Activated naive CD8-positive, alpha-beta T cell (primary cell): ENCODE measurements at regions not wholly inside any gene's neighbourhood (a gene's known extent, or its start where the extent isn't known, plus 50 kb on each side); places are given as distances from the start of the nearest gene placed in this dataset.
"Not testable (repeated sequence)": the region's sequence is repeated elsewhere in the genome, so short reads cannot be mapped to it uniquely, and the experiment has no call there.

ENCODE experiments used
- H3K27ac Mint-ChIP-seq: one replicate; pipeline ENCODE4 v1.8.0; 2021; ENCODE audit warnings: mixed read lengths
- H3K27me3 Mint-ChIP-seq: one replicate; pipeline ENCODE4 v1.8.0; 2021; ENCODE audit warnings: mixed read lengths
- H3K36me3 Mint-ChIP-seq: one replicate; pipeline ENCODE4 v1.8.0; 2021; ENCODE audit warnings: mixed read lengths
- H3K4me1 Mint-ChIP-seq: one replicate; pipeline ENCODE4 v1.8.0; 2021; ENCODE audit warnings: low read depth, mixed read lengths
- H3K4me3 Mint-ChIP-seq: one replicate; pipeline ENCODE4 v1.8.0; 2021; ENCODE audit warnings: mild to moderate bottlenecking, mixed read lengths
- H3K9me3 Mint-ChIP-seq: one replicate; pipeline ENCODE4 v1.8.0; 2021; ENCODE audit warnings: low read depth, mixed read lengths

DNA sequence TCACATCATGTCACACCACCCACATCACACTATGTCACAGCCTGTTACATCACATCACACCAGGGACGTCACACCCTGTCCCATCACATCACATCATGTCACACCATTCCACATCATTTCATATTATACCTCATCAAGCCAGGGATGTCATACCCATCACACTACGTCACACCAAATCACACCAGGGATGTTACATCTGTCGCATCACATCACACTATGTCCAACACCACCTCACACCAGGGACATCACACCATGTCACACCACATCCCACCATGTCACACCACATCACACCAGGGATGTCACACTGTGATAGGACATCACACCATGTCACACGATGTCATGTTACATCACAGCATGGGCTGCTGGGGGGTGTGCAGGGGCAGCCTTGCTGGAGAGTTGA is 110.6 kb downstream of the TMEM121 start:
- peaks cover 13% of the 10 kb centered on the region for H3K9me3 Mint-ChIP-seq
- H3K4me1 Mint-ChIP-seq: no peaks in the 10 kb centered on the region
- H3K4me3 Mint-ChIP-seq: no peak overlapping the region
- peaks cover 3% of the 10 kb centered on the region for H3K36me3 Mint-ChIP-seq
- no peak overlapping the region for H3K27ac Mint-ChIP-seq
- H3K27me3 Mint-ChIP-seq: peaks cover 2% of the 10 kb centered on the region

DNA sequence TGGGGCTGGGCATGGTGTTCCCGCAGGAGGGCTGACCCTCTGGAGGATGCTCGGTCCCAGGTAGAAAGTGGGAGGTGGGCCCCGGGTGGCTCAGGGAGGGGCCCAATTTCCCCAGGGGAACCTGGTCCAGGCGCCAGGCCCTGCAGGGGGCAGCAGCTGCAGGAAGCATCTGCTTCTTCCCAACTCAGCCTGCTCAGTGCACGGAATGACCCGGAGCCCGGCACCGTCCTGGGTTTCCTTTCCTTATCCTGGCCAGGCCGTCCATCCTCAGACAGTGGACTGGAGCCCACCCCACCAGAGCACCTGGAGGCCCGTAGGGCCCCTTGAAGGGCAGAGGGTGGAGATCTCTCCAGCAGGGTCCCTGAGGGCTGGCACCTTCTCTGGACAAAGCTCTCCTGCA is 111.0 kb downstream of the TMEM121 start:
- H3K9me3 Mint-ChIP-seq: peaks cover 11% of the 10 kb centered on the region
- H3K27me3 Mint-ChIP-seq, H3K4me3 Mint-ChIP-seq, H3K27ac Mint-ChIP-seq, H3K36me3 Mint-ChIP-seq, H3K4me1 Mint-ChIP-seq: not testable (repeated sequence)

DNA sequence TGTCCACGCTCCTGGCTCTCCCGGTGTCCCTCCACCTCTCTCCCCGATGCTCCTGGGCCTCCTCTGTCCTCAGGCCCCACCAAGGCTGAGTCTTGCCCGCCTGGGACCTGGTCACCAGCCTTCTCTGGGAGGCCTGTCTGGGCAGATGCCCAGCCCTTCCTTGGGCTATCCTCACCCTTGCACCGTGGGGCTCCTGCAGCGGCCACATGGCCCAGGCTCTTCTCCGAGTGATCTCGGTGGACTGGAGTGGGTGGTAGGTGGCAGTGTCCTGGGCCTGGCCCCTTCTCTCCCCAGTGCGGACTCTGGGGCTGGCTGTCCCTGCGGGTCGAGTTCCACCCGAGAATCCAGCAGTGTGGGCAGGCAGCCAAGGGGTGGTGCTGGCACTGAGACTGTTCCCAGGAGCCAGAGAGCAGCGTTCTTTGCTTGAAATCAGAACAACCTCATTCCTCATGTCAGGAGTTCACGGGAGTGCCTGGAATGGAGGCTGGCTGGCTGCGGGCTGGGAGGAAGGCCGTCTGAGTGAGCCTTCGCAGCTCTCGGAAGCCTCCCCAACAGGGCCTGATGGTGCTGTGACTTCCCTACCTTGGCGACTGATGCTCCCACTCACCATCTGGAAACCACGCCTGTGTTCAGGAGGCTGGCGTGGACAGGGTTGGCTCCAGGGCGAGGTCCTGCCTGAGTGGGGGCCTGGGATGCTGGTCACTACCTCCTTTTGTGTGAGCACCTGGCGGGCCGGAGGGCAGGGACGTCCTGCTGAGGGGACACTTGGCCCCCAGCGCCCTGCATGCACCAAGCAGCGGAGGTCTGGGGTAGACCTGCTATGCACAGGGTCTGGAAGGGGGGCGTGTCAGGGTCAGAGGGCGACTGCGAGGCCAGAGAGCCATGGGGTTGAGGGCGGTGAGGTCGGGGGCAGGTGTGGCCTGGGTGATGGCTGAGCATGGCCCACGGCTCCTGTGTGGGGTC is 113.9 kb downstream of the TMEM121 start:
- H3K27ac Mint-ChIP-seq, H3K4me3 Mint-ChIP-seq, H3K9me3 Mint-ChIP-seq, H3K36me3 Mint-ChIP-seq, H3K4me1 Mint-ChIP-seq, H3K27me3 Mint-ChIP-seq: not testable (repeated sequence)

DNA sequence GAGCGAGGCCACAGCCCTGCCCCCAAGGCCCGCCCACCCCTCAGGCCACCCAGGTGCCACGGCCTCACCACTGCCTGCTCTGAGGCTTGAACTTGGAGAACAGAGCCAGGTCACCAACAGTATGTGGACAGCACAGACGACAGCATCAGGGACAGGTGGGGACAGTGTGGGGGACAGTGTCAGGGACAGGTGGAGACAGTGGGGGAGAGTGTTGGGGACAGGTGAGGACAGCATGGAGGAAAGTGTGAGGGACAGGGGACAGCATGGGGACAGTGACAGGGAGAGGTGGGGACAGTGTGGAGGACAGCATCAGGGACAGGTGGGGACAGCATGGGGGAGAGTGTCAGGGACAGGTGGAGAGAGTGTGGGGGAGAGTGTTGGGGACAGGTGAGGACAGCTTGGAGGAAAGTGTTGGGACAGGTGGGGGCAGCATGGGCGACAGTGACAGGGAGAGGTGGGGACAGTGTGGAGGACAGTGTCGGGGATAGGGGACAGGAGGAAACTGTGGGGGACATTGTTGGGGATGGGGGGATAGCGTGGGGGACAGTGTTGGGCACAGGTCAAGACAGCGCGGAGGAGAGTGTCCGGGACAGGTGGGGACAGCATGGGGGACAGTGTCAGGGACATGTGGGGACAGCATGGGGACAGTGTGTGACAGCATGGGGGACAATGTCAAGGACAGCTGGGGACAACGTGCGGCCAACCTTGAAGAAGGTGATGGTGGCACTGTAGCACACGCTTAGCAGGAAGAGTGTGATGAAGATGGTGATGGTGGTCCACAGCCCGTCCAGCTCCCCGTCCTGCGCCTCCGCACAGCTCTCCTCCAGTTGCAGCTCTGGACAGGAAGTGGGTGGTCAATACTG is 114.9 kb downstream of the TMEM121 start:
- H3K27ac Mint-ChIP-seq: no peak overlapping the region
- H3K9me3 Mint-ChIP-seq: no peaks in the 10 kb centered on the region
- no peaks in the 10 kb centered on the region for H3K27me3 Mint-ChIP-seq
- H3K4me3 Mint-ChIP-seq: no peak overlapping the region
- H3K4me1 Mint-ChIP-seq: no peaks in the 10 kb centered on the region
- H3K36me3 Mint-ChIP-seq: no peaks in the 10 kb centered on the region

DNA sequence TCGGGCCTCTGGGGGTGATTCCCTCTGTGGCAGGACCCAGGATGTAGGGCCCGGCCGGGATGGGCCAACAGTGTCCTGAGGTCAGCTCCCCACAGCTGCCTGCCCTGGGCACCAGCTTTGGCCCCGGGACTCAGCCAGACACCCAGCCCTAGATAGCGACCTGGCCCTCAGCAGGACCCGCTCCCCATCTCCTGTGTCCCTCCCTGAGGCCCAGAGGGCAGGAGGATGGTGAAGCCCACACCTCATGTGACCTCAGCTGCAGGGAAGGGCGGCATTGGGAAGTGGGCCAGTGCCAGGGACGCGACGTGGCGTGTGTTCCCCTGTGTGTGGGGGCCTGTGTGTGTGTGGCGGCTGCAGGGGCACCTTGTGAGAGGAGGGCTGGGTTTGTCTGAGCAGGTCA is 115.6 kb downstream of the TMEM121 start:
- H3K4me3 Mint-ChIP-seq, H3K9me3 Mint-ChIP-seq, H3K27ac Mint-ChIP-seq, H3K4me1 Mint-ChIP-seq, H3K27me3 Mint-ChIP-seq, H3K36me3 Mint-ChIP-seq: not testable (repeated sequence)

DNA sequence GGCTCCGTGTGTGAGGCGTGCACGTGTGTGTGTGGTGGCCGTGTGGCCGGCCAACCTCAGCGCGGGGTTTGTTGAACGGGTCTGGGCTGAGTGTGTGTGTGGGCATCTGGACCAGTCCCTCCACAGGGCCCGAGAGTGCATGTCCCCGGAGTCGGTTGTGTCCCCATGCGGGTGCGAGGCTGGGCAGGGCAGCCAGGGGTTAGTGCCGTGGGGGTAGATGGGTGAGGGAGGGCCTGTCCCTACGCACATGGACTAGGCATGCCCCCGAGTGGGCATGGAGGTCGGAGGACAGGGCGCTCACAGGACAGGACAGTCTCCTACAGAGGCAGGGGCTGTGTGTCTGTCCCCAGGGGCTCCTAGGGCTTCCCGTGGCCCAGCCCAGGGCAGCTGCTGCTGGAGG is 116.1 kb downstream of the TMEM121 start:
- not testable (repeated sequence) for H3K4me1 Mint-ChIP-seq, H3K36me3 Mint-ChIP-seq, H3K9me3 Mint-ChIP-seq, H3K27ac Mint-ChIP-seq, H3K4me3 Mint-ChIP-seq, H3K27me3 Mint-ChIP-seq

DNA sequence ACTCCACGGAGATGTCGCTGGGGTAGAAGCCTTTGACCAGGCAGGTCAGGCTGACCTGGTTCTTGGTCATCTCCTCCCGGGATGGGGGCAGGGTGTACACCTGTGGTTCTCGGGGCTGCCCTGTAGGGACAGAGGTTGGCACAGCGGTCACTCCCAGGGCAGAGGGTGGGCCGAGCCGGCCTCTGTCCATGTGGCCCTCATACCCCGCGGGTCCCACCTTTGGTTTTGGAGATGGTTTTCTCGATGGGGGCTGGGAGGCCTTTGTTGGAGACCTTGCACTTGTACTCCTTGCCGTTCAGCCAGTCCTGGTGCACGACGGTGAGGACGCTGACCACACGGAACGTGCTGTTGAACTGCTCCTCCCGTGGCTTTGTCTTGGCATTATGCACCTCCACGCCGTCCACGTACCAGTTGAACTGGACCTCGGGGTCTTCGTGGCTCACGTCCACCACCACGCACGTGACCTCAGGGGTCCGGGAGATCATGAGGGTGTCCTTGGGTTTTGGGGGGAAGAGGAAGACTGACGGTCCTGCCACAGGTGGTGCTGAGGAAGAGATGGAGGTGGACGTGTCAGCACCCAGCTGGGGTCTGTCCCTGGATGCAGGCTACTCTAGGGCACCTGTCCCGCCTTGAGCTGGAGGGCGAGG is 117.1 kb downstream of the TMEM121 start:
- H3K27me3 Mint-ChIP-seq, H3K9me3 Mint-ChIP-seq, H3K36me3 Mint-ChIP-seq, H3K4me1 Mint-ChIP-seq, H3K4me3 Mint-ChIP-seq, H3K27ac Mint-ChIP-seq: not testable (repeated sequence)

DNA sequence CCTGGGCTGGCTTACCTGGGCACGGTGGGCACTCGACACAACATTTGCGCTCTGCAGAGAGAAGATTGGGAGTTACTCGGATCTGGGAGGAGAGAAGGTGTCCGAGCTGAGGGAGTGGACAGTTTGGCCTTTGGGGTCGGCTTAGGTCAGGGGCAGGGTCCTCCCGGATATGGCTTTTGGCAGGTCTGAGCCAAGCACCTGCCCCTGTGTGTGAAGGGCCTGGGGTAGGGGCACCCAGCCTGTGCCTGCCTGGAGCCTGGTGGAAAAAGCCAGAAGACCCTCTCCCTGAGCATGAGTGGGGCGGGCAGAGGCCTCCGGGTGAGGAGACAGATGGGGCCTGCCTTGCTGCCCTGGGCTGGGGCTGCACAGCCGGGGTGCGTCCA is 117.7 kb downstream of the TMEM121 start:
- H3K9me3 Mint-ChIP-seq, H3K4me1 Mint-ChIP-seq, H3K27me3 Mint-ChIP-seq, H3K36me3 Mint-ChIP-seq, H3K27ac Mint-ChIP-seq, H3K4me3 Mint-ChIP-seq: not testable (repeated sequence)

DNA sequence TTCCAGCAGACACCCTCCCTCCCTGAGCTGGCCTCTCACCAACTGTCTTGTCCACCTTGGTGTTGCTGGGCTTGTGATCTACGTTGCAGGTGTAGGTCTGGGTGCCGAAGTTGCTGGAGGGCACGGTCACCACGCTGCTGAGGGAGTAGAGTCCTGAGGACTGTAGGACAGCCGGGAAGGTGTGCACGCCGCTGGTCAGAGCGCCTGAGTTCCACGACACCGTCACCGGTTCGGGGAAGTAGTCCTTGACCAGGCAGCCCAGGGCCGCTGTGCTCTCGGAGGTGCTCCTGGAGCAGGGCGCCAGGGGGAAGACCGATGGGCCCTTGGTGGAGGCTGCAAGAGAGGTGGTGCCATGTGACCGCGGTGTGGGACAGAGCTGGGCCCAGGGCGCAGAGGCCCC is 118.1 kb downstream of the TMEM121 start:
- not testable (repeated sequence) for H3K9me3 Mint-ChIP-seq, H3K36me3 Mint-ChIP-seq, H3K4me3 Mint-ChIP-seq, H3K27ac Mint-ChIP-seq, H3K4me1 Mint-ChIP-seq, H3K27me3 Mint-ChIP-seq

DNA sequence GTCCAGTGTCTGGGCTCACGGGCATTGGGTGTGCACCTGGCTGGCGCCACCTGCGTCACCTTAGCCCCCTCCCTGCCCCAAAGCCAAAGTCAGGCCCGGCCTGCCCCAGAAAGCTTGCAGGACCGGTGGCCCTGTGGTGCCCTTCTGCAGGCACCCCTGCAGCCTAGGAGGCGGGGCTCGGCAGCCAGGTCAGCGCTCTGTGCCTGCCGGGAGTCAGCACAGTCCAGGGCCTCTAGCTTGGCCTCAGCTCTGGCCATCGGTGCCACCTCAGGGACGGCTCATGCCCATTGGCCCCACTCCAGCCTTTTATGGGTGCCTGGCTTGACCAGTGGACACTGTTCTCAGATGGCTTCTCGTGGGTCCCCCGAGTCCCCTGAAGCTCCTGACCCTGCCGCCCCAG is 118.5 kb downstream of the TMEM121 start:
- not testable (repeated sequence) for H3K4me1 Mint-ChIP-seq

DNA sequence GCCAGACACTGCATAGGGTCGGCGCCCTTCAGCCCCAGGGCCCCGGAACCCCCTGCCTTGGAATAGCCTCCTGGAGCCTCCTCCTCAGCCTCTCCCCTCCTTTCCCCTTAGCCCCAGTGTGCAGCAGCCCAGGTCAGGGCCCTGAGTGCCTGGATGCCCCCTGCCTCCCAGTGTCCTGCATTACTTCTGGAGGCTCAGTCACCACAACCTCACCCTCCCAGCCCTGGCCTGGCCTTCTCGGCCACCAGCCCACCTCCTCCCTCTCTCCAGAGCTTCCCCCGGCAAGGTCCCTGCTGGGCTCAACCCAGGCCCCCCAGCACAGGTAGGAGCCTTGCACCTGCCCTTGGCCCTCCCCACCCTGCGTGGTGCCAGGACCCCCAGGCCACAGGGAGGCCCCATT is 119.0 kb downstream of the TMEM121 start:
- not testable (repeated sequence) for H3K36me3 Mint-ChIP-seq, H3K9me3 Mint-ChIP-seq, H3K4me1 Mint-ChIP-seq, H3K27me3 Mint-ChIP-seq, H3K27ac Mint-ChIP-seq, H3K4me3 Mint-ChIP-seq

More for the DNA sequence above, 118.5 kb downstream of the TMEM121 start:
- H3K27ac Mint-ChIP-seq, H3K9me3 Mint-ChIP-seq, H3K4me3 Mint-ChIP-seq, H3K36me3 Mint-ChIP-seq, H3K27me3 Mint-ChIP-seq: not testable (repeated sequence)

DNA sequence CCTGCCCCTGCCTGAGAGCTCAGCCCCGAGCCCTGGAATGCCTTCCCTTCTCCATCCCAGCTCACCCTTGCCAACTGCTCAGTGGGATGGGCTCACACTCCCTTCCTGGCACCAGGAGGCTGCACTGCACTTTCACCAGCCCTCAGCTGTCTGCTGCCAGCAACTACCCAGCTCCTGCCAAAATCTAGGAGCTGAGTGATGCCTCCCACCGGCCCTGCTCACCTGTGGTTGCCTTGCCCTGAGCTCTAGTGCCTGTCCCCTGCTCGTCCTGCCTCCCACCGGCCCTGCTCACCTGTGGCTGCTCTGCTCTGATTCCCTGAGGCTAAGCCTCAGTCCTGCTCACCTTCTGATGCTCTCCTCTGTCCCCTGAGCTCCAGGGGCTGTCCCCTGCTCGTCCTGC is 119.8 kb downstream of the TMEM121 start:
- H3K4me3 Mint-ChIP-seq: no peak overlapping the region
- no peak overlapping the region for H3K27ac Mint-ChIP-seq
- no peaks in the 10 kb centered on the region for H3K4me1 Mint-ChIP-seq
- H3K36me3 Mint-ChIP-seq: no peaks in the 10 kb centered on the region
- H3K9me3 Mint-ChIP-seq: no peaks in the 10 kb centered on the region
- H3K27me3 Mint-ChIP-seq: no peaks in the 10 kb centered on the region

DNA sequence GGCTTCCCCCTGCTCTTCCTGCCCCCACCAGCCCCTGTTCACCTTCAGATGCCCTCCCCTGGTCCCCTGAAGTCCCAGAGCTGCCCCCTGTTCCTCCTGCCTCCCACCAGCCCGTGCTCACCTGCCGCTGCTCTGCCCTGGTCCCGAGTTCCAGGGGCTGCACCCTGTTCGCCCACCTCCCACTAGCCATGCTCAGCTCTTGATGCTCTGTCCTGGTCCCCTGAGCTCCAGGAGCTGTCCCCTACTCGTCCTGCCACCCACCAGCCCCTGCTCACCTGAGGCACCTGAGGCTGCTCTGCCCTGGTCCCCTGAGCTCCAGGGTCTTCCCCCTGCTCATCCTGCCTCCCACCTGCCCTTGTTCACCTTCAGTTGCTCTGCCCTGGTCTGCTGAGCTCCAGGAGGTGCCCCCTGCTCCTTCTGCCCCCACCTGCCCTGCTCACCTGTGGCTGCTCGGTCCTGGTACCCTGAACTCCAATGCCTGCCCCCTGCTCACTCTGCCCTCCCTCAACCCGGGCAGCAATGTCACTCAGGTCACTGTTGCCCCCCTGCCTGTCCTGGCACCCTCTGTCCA is 120.4 kb downstream of the TMEM121 start:
- not testable (repeated sequence) for H3K4me1 Mint-ChIP-seq, H3K9me3 Mint-ChIP-seq, H3K36me3 Mint-ChIP-seq, H3K27ac Mint-ChIP-seq, H3K4me3 Mint-ChIP-seq, H3K27me3 Mint-ChIP-seq

DNA sequence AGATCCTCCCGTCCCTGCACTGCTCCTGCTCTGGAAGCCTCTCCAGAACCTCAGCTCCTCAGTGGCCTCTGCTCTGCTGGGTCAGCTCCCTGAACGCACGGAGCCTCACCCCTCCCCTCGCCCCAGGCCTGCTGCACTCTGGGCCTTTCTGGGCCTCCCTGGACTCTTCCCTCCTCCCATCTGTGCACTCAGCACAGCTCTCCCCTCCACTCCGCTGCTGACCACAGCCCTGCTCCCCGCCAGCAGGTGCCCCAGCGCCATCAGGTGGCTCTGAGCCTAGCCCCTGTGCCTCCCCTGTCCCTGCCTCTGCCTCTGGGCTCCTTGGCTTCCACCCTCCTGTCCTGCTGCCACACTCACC is 121.0 kb downstream of the TMEM121 start:
- H3K4me3 Mint-ChIP-seq, H3K36me3 Mint-ChIP-seq, H3K27ac Mint-ChIP-seq, H3K27me3 Mint-ChIP-seq, H3K4me1 Mint-ChIP-seq, H3K9me3 Mint-ChIP-seq: not testable (repeated sequence)
